SU-DHL-6 (cell line): ENCODE measurements at regions not wholly inside any gene's neighbourhood (a gene's known extent, or its start where the extent isn't known, plus 50 kb on each side); places are given as distances from the start of the nearest gene placed in this dataset.

Experiments used
- CTCF ChIP-seq: fragments of 200-600 bp; sonication (generic); IDR thresholded peaks from one replicate; pipeline ENCODE4 v1.5.1; 2017; ENCODE audit warnings: antibody characterized with exemption, mild to moderate bottlenecking, low read length, moderate library complexity; ENCODE audit not compliant: insufficient read depth, poor library complexity, severe bottlenecking
- EZH2phosphoT487 ChIP-seq: fragments of 200-600 bp; sonication (generic), shearing (Covaris generic); conservative IDR thresholded peaks from 2 replicates; pipeline ENCODE4 v1.6.1; 2018; ENCODE audit warnings: mild to moderate bottlenecking, antibody characterized with exemption, low read length, moderate library complexity, mixed read lengths

GRCh38 chr5:24232041-24232440 lies 412.7 kb downstream of the CDH10 start:
- TF ChIP-seq CTCF (no peak), EZH2phosphoT487 (no peak)
